OCI-LY3 (cell line): ENCODE measurements at regions not wholly inside any gene's neighbourhood (a gene's known extent, or its start where the extent isn't known, plus 50 kb on each side); places are given as distances from the start of the nearest gene placed in this dataset.

Experiments used
- H2AFZ ChIP-seq: fragments of 200-600, 300-600 bp; shearing (Covaris generic); 2 replicates; pipeline ENCODE4 v1.6.0; 2014; ENCODE audit warnings: antibody characterized with exemption, low read depth, low read length
- H3K27ac ChIP-seq: fragments of 200-600, 300-600 bp; sonication (generic); 2 replicates; pipeline ENCODE4 v1.5.1; 2014; ENCODE audit warnings: mild to moderate bottlenecking, low read length, moderate library complexity, mixed read lengths
- H3K27me3 ChIP-seq: fragments of 200-600, 300-600 bp; sonication (generic); 2 replicates; pipeline ENCODE4 v1.6.1; 2014; ENCODE audit warnings: low read depth, low read length, mixed read lengths
- H3K36me3 ChIP-seq: fragments of 200-600, 300-600 bp; sonication (generic); replicated peaks from 2 replicates; pipeline ENCODE3; 2014; ENCODE audit warnings: low read depth, low read length, mixed read lengths
- H3K4me1 ChIP-seq: fragments of 300-600, 200-600 bp; sonication (generic); 2 replicates; pipeline ENCODE4 v1.6.1; 2014; ENCODE audit warnings: low read length, mixed read lengths
- H3K4me2 ChIP-seq: fragments of 200-600, 300-600 bp; sonication (generic); 2 replicates; pipeline ENCODE4 v1.6.1; 2014; ENCODE audit warnings: low read length, mixed read lengths
- H3K4me3 ChIP-seq: fragments of 300-600, 200-600 bp; sonication (generic); 2 replicates; pipeline ENCODE4 v1.5.1; 2014; ENCODE audit warnings: antibody characterized with exemption, mild to moderate bottlenecking, low read length, moderate library complexity
- H3K79me2 ChIP-seq: fragments of 300-600, 200-600 bp; shearing (Covaris generic); 2 replicates; pipeline ENCODE4 v1.6.1; 2014; ENCODE audit warnings: mild to moderate bottlenecking, low read length, mixed read lengths
- H3K9ac ChIP-seq: fragments of 300-600, 200-600 bp; shearing (Covaris generic); 2 replicates; pipeline ENCODE4 v1.6.0; 2014; ENCODE audit warnings: mild to moderate bottlenecking, low read length, moderate library complexity
- H3K9me3 ChIP-seq: fragments of 200-600, 300-600 bp; shearing (Covaris generic); 2 replicates; pipeline ENCODE4 v1.6.1; 2014; ENCODE audit warnings: low read length, mixed read lengths; ENCODE audit not compliant: insufficient read depth
- H4K20me1 ChIP-seq: fragments of 200-600, 300-600 bp; sonication (generic); 2 replicates; pipeline ENCODE4 v1.6.1; 2016; ENCODE audit warnings: low read length, mixed read lengths; ENCODE audit not compliant: insufficient read depth
- CTCF ChIP-seq: fragments of 200-600, 300-600 bp; sonication (generic); IDR thresholded peaks from 2 replicates; pipeline ENCODE4 v1.5.1; 2014; ENCODE audit warnings: antibody characterized with exemption, low read length, low read depth
- EZH2phosphoT487 ChIP-seq: fragments of 200-600 bp; shearing (Covaris generic); IDR thresholded peaks from 2 replicates; pipeline ENCODE4 v1.6.1; 2018; ENCODE audit warnings: antibody characterized with exemption, mixed run types, low read depth

GRCh38 chr5:13536933-13537332 is 407.6 kb downstream of the DNAH5 start:
- Histone ChIP-seq H4K20me1 (no peaks in the 10 kb centered on the region), H3K27ac (no peak overlapping the region), H3K27me3 (no peaks in the 10 kb centered on the region), H3K9ac (no peak overlapping the region), H2AFZ (no peak overlapping the region), H3K4me2 (no peak overlapping the region), H3K9me3 (no peaks in the 10 kb centered on the region), H3K79me2 (no peaks in the 10 kb centered on the region), H3K4me1 (no peaks in the 10 kb centered on the region), H3K36me3 (no peaks in the 10 kb centered on the region), H3K4me3 (no peak overlapping the region)
- TF ChIP-seq CTCF, result no peak
- TF ChIP-seq EZH2phosphoT487, result no peak

- Histone ChIP-seq H3K4me3 (no peak overlapping the region), H3K27ac (no peak overlapping the region), H4K20me1 (no peaks in the 10 kb centered on the region), H3K9ac (no peak overlapping the region), H2AFZ (no peak overlapping the region), H3K9me3 (no peaks in the 10 kb centered on the region), H3K36me3 (no peaks in the 10 kb centered on the region), H3K79me2 (no peaks in the 10 kb centered on the region), H3K4me1 (no peaks in the 10 kb centered on the region), H3K4me2 (no peak overlapping the region), H3K27me3 (no peaks in the 10 kb centered on the region)
- TF ChIP-seq EZH2phosphoT487, result no peak
- TF ChIP-seq CTCF, result no peak
Measured at GRCh38 chr5:13533833-13534232, 410.7 kb downstream of the DNAH5 start.

- no peaks in the 10 kb centered on the region for H4K20me1 ChIP-seq
- no peak overlapping the region for H3K4me3 ChIP-seq
- no peak overlapping the region for H3K4me2 ChIP-seq
- H3K9me3 ChIP-seq, result no peaks in the 10 kb centered on the region
- TF ChIP-seq CTCF, result no peak
- TF ChIP-seq EZH2phosphoT487, result no peak
- no peak overlapping the region for H3K27ac ChIP-seq
- H3K27me3 ChIP-seq, result no peaks in the 10 kb centered on the region
- no peak overlapping the region for H2AFZ ChIP-seq
- H3K9ac ChIP-seq, result no peak overlapping the region
- H3K4me1 ChIP-seq, result no peaks in the 10 kb centered on the region
- no peaks in the 10 kb centered on the region for H3K79me2 ChIP-seq
- no peaks in the 10 kb centered on the region for H3K36me3 ChIP-seq
Measured at GRCh38 chr5:13529300-13529699, 415.2 kb downstream of the DNAH5 start.

GRCh38 chr5:13524936-13525335 is 419.6 kb downstream of the DNAH5 start:
- TF ChIP-seq EZH2phosphoT487 (no peak), CTCF (no peak)
- Histone ChIP-seq H3K27ac (no peak overlapping the region), H3K36me3 (no peaks in the 10 kb centered on the region), H3K9ac (no peak overlapping the region), H4K20me1 (no peaks in the 10 kb centered on the region), H3K9me3 (no peaks in the 10 kb centered on the region), H3K4me2 (no peak overlapping the region), H3K79me2 (no peaks in the 10 kb centered on the region), H3K4me3 (no peak overlapping the region), H3K27me3 (no peaks in the 10 kb centered on the region), H3K4me1 (no peaks in the 10 kb centered on the region), H2AFZ (no peak overlapping the region)
